PC-3 (cell line): ENCODE measurements at regions not wholly inside any gene's neighbourhood (a gene's known extent, or its start where the extent isn't known, plus 50 kb on each side); places are given as distances from the start of the nearest gene placed in this dataset.

Source experiments
- EZH2phosphoT487 ChIP-seq: fragments of 300-600 bp; sonication (generic); IDR thresholded peaks from 2 replicates; pipeline ENCODE4 v1.6.1; 2018; ENCODE audit warnings: mild to moderate bottlenecking, antibody characterized with exemption, low read length, borderline replicate concordance
- TF ChIP-seq, protein P1 (sequence below): fragments of 300-600 bp; sonication (generic); conservative IDR thresholded peaks from 2 replicates; pipeline ENCODE4 v1.5.1; 2017; ENCODE audit warnings: antibody characterized with exemption, low read depth, mild to moderate bottlenecking, low read length

DNA sequence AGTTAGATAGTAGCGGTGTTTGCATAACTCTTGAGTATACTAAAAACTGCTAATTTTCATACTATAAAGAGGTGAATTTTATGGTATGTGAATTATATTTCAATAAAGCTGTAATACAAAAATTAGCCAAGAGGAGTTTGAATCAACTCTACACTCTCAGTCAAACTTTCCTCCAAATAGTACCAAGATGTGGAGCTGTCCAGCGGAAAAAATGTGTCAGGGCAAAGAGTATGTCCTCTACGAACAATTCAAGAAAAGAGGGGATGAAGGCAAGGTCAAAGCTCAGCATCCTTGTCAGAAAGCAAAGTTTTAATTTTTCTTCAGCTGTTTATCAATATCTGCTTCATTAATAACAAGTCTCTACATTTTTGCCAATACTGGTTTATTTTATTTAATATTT lies 51.8 kb upstream of the CDC14C start:
- TF ChIP-seq, protein P1, sequence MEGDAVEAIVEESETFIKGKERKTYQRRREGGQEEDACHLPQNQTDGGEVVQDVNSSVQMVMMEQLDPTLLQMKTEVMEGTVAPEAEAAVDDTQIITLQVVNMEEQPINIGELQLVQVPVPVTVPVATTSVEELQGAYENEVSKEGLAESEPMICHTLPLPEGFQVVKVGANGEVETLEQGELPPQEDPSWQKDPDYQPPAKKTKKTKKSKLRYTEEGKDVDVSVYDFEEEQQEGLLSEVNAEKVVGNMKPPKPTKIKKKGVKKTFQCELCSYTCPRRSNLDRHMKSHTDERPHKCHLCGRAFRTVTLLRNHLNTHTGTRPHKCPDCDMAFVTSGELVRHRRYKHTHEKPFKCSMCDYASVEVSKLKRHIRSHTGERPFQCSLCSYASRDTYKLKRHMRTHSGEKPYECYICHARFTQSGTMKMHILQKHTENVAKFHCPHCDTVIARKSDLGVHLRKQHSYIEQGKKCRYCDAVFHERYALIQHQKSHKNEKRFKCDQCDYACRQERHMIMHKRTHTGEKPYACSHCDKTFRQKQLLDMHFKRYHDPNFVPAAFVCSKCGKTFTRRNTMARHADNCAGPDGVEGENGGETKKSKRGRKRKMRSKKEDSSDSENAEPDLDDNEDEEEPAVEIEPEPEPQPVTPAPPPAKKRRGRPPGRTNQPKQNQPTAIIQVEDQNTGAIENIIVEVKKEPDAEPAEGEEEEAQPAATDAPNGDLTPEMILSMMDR, result no peak
- no peak for TF ChIP-seq EZH2phosphoT487
